HG03139 (cell line): ENCODE measurements at regions not wholly inside any gene's neighbourhood (a gene's known extent, or its start where the extent isn't known, plus 50 kb on each side); places are given as distances from the start of the nearest gene placed in this dataset.
"Not testable (repeated sequence)": the region's sequence is repeated elsewhere in the genome, so short reads cannot be mapped to it uniquely, and the experiment has no call there.

Experiments
- ATAC-seq: cut with Tn5 transposase; IDR thresholded peaks from one replicate; pipeline ENCODE4 v1.9.1; 2021; ENCODE audit not compliant: unreplicated experiment

DNA sequence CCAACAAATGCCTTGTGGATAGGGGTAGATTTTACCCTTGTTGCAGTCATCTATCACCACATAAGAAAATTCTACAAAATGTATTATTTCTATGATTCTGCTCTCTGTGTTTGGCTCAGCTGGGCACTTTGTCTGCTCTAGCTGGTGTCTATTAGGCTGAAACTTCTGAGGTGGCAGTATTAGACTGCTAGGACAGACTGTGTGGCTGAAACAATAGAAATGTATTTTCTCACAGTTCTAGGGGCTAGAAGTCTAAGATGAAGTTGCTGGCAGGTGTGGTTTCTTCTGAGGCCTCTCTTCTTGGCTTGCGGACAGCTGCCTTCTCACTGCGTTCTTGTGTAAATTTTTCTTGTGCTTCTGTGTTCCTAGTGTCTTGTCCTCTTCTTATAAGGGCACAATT is 1139.6 kb upstream of the LRRTM3 start:
- ATAC-seq = no peak

DNA sequence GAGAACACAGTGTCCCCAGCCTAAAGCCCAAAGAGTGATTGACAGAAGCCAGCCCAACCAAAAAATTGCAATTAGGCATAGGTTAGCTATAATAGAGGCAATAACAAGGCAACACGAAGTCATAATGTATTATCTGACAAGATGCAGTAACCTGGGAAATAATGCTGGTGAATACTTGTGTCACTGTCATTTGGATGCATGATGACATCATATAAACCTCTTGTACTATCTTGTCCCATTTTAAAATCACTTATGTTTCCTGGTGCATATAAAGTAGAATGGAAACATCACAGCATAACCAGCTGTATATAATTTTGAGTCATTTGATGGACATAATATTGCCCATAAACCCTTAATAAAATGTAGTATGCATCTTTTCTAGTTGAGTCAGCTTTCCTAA is 1138.3 kb upstream of the LRRTM3 start:
- no peak for ATAC-seq

DNA sequence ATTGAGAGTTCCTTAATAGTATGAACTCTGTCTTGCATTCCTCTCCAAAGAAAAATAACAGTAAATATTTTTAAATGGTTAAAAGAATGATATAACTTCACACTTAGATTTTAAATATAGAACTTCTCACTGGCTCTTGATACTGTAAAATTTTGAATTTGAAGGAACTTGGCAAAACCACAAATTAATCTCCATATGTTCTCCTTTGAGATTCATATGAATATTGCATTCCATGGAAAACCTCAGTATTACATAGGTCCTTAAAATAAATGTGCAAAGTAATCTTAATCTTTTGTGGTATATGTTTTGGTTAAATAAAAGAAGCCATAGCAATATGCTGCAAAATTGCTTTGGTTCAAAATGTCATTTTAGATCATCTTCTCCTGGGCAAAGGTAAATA is 1137.6 kb upstream of the LRRTM3 start:
- ATAC-seq = no peak

DNA sequence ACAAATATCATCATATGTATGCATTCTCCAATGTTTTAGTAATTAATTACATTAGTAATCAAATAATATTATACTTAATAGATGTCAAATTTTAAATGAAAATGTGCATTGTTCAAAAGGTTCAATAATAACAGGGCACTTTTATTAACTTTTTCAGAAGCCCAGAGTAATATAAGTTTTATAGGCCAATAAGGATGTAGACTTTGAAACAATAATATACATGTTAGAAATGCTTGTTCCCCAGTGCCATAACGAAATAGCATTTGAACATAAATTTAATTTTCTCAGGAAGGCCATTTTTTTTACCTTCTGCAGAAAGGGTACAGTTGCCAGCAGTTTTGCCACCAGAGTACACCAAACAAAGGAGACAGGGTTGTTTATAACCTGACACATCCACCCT is 1133.9 kb upstream of the LRRTM3 start:
- no peak for ATAC-seq

DNA sequence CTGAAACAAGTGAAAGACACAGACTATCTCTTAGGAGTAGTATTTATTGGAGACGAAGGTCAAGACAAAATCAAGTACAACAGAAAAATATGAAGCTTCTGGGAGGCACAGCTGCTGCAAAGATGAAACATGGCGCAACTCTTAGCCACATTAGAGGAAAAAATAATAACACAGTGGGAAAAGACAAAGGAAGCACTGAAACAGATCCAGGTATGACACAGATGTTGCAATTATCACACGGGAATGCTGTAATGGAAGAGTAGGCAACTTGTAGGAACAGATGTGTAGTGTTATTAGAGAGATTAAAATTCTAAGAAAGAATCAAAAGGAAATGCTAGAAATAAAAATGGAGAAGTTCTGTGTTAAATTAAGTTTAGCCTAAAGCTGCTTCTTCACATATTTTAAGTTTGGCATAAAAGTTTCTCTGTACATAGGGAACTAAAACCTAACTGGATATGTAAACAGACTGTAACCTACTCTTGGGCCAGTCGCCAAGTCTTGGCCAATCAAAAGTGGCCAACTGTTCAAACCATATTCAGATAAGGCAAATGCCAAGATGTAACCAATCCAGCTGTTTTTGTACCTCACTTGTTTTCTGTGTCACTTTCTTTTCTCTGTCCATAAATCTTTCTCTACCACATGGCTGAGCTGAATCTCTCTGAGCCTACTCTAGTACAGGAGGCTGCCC is 1132.0 kb upstream of the LRRTM3 start:
- ATAC-seq = no peak

DNA sequence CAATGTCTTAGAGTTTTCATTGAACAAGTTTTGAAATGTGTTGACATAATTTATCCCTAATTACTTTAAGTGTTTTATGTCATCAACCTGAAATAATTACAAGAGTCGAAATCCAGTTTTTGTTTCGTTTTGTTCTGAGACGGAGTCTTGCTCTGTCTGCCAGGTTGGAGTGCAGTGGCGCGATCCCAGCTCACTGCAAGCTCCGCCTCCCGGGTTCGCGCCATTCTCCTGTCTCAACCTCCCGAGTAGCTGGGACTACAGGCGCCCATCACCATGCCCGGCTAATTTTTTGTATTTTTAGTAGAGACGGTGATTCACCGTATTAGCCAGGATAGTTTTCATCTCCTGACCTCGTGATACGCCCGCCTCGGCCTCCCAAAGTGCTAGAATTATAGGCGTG is 1131.0 kb upstream of the LRRTM3 start:
- not testable (repeated sequence) for ATAC-seq

DNA sequence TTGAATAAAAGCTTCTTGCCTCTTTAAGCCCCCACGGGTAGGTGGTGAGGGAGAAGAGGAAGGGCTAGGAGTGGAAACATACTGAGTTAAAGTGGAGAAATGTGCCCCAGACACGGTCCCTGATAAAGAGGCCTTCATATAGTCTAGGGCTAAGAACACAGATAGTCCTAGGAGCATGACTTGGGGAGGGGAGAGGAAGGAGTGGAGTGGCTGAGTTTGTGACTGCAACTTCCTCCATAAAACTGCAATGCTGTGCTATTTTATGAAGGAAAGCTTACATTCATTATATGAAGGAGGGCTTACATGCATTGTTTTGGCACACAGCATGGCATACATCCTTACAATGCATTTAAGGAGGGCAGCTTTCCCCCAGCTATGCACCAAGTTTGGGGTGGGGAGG is 1129.4 kb upstream of the LRRTM3 start:
- ATAC-seq = no peak

DNA sequence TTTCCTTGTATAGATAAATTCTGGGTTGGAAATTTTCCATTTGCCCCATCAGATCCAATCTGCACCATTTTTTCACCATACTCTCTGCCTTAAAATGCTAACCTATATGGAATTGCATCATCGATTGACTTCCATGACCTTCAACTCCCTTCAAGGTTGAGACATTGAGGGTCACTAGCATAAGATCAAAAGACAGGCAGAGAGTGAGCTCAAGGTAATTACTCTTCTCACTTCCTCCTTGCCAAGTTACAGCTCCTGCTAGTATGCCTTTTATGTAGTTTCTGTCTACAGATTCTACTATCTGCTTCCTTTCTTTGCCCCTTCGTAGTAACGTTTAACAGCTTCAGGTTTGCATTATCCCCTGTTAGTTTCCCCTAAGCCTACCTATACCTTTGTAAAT is 1127.7 kb upstream of the LRRTM3 start:
- no peak for ATAC-seq

DNA sequence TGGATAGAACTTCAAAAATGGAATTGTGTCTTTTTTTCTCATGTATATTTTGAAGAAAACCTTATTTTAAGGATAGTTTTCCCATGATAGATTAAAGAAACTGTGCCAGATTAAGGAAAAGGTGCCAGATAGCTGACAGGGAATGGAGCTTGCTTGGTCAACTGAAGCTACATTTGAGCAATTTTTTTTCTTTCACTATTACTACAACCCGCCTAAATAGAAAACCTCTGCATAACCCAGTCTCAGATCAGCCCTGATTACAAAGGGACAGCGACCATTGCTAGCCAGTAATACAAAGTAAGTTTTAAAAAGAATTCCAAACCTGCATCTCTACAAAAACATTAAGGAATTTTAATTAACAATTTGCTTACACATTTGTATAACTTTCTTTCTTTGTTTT is 1123.4 kb upstream of the LRRTM3 start:
- no peak for ATAC-seq

DNA sequence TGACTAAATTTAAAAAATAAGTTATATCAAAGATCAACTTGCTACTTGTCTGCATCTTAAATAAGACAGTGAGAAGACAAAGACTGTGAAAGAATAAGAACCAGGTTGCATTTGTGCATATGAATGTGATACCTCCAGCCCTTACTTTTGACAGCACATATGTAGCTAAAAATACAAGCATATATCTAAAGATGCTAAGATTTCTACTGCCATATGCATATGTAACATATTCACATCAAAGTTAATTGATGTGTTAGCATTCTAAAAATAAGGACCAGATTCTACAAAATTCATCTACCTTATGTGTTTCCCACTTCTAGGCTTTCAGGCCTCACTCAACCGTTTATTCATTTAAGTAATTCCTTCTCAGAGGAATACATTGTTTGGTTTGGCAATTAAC is 1120.3 kb upstream of the LRRTM3 start:
- no peak for ATAC-seq

DNA sequence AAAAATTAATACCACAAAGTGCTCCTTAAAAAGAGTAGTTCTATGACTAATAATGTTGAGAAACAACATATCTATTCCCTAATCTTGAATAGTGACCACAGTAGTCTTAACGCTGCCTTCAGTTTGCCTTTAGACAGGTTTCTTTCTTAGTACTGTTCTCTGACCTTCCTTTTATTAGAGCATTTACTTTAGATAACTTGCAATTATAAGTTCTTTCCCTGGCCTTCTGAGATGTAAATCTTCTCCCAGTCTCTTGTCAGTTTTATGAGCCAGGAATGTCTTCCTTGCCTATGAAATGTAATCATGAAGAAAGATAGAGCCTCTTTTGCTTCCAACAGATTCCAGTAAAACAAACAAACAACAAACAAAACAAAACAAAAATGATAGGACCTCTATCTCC is 1119.8 kb upstream of the LRRTM3 start:
- no peak for ATAC-seq

DNA sequence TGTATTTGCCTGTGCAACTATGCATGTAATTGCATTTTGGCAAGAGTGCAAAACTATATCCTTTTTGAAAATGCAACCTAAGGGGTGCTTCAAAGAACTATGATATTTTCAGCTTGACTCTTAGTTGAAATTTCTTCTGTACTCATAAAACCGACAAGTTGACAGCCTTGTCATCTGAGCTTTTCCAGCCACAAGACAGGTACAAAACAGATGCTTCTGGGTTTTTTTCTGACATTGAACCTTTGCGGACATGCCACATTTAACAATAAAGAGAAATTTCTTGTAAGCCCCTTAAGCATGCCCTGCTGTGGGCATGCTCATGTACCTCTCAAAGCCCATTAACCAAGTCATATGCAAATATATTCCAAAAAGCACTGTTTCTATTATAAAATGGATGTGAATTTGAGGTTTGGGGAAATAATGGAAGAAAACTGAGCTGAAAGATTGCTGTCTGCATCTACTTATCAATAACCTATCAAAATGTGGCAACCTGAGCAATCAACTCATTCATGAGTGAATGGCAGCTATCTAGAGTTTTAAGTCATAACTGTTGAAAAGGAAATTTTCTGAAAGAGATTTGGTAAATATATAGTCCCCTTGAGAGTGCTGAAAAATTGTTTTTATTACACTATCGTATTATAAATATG is 1117.0 kb upstream of the LRRTM3 start:
- ATAC-seq = no peak

DNA sequence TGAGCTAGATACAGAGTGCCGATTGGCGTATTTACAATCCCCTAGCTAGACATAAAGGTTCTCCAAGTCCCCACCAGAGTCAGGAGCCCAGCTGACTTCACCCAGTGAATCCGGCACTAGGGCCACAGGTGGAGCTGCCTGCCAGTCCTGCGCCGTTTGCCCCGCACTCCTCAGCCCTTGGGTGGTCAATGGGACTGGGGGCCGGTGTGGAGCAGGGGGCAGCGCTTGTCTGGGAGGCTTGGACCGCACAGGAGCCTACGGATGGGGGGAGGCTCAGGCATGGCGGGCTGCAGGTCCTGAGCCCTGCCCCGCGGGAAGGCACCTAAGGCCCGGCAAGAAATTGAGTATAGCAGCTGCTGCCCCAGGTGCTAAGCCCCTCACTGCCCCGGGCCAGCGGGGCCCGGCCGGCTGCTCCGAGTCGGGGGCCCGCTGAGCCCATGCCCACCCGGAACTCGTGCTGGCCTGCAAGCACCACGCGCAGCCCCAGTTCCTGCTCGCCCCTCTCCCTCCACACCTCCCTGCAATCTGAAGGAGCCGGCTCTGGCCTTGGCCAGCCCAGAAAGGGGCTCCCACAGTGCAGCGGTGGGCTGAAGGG is 1113.8 kb upstream of the LRRTM3 start:
- ATAC-seq = no peak

DNA sequence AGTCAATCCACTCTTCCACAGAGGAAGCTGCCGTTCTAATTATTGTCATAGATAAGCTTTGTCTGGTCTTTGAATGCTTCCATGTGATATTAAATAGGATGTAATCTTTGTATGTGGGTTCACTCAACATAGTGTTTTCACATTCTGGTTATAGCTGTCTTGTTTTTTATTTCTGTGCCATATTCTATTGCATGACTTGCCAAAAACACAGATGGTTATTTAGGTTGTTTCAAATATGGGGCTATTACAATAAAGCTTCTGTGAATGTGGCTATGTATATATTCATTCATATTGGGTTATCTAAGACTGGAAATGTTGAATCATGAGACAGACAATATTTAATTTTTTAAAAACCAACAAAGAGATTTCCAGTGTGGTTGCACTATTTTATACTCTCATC is 1109.3 kb upstream of the LRRTM3 start:
- no peak for ATAC-seq

DNA sequence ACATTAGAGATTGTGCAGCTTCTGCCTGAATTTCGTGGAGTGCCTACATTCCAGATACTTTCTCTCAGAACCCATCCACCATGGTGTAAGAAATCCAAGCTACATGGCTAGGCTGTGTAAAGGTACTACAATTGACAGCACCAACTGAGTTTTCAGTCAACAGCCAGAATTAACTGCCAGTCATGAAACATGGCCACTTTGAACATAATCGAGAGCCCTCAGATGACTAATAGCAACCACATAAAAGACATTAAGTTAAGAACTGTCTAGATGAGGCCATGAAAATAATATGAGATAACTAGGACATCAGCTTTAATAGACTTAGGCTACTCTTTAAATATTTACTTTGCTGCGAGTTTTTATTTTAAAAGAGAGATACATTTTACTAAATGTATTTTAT is 1106.8 kb upstream of the LRRTM3 start:
- no peak for ATAC-seq

DNA sequence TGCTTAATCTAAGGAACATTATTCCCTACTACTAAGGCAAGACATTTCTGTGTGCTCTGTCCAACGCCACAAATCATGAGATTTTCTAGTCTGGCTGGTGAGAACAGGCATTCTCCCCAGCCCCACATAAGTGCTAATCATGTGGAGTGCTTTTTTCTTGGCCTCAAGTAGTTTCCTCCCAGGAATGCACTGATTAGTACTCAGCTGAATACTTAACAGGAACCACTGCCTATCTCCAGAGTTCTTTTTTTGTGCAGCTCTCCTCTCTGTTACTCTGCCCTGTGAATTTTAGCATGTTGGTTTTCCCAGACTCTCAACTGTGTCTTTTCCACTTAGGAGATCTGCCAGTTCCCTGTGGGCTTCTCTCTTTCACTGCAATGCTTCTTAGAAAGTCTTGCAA is 1098.5 kb upstream of the LRRTM3 start:
- no peak for ATAC-seq

DNA sequence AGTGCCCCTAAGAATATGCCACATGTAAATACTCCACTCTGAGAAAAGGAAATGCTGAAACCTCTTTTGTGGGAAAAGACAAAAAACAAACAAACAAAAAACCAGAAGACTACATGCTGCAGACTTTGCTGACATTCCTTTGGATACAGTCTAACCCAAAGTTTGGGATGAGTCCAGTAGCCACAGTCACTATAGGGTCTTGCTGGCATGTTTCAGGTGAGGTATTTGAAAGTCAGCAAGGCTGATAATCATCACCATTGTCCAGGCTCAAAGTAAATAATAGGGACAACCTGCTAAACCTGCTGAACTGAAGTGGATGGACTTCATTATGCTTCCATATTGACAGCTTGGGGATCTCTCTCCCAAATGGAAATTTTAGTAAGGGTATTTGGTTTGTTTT is 1087.0 kb upstream of the LRRTM3 start:
- ATAC-seq = no peak

DNA sequence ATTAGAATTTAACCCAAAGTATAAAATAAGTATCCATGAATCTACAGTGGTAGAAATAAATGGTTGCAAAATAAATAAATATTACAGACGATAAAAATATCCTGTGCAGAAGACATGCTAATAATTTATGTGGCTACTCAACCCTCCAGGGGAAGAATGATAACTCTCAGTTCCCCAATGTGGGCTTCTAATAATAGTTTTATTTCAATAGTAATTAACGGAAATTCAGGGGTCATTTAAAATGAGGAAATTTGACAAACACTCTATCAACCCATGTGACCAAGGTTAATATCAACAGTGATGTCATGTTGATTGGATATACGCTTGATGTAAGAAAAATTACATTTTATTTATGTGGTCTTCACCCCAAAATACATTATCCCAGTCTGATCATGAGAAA is 1082.6 kb upstream of the LRRTM3 start:
- no peak for ATAC-seq

DNA sequence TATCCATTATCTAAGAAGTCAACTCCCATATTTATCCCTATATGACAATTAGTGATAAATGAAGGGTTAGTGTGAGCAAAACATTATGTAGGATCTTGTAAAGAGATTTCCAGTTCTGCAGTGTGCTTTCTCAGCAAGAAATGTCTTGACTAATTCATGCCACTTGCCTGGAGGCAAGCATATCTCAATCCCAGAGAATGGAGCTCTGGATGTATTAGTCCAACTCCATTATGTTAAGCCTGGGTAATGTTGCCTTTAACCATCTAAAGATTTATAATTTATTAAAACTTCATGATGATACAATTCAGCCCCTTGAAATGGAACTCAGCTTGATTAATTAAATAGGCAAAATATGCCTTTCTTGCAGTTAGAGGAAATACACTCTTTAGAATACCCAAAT is 1079.9 kb upstream of the LRRTM3 start:
- ATAC-seq = no peak

DNA sequence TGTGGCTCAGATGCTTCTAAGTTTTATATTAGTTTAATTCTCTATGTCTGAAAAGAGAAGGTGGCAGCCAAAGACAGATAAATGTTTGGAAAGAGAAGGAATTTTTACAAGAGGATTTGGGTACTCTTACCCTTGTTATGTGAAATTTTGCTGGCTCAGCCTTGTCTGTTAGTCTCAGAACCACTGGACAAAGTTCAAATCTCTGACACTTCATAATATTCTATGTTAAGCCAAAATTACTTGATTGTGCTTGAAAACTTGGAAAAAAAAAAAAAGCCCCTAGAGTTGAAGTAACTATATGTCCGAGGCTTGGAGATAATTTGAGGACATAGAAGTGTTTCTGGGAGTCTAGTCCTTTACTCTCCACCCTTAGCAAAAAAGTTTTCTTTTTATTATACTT is 1079.3 kb upstream of the LRRTM3 start:
- no peak for ATAC-seq

DNA sequence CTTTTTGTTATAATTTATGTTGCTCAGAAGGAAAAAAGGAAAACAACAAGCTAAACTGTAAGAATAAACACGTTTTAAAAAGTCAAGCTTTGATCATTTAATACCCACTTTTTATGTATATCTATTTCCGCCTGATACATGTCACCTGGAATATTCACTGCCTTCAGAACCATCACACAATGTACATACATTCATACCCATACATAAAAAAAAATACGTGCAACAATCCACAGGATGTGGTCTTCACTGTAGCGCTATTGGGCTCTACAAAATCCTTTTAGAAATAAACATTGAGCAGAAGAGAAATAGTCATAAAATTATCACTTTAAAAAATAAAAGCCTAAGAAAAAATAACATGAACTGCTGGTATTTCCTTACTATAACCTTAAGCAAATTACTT is 1078.9 kb upstream of the LRRTM3 start:
- no peak for ATAC-seq

DNA sequence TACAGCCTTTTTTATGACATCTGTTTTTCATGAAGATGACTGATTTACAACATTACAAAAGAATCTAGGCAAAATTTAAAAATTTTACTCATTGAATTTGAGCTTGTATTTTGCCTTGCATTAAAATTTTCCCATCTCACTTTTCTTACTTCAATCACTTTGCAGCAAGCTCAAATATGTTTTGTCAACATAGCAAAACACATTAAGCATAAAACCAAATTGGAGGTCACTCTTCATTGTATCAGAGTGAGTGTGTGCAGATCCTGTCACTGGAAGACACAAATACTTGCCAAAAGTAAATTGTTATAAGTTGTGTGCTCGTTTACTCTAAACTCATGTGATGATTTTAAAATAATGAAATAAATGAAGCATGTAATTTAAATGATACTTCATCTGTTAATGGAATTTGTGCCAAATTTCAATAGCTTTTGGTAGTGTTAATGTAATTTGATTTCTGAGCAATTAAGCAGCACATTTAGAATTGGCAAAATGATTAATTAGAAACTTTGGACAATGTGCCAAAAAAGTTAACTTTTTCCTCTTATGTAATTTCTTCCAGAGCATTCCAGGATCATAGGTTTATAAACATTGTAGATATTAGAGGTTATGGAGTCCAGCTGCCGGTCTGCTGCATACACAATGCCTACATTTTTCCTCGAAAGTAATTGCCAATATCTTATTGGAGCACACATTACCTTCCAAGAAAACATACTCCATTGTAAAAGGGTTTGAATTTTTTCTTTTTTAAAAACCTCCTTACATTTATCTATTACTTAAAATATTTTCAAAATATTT is 1078.2 kb upstream of the LRRTM3 start:
- no peak for ATAC-seq
